ENCODE measurements at regions not wholly inside any gene's neighbourhood (a gene's known extent, or its start where the extent isn't known, plus 50 kb on each side); places are given as distances from the start of the nearest gene placed in this dataset.

- no peak for TF ChIP-seq CTCF (IDR thresholded peaks at IDR 0.05; ENCODE audit: borderline replicate concordance, insufficient read depth, low read depth, low read length)
- H3K4me3 ChIP-seq (ENCODE audit: low read depth, low read length), result no peak overlapping the region
Observed at GRCh38 chr2:140011287-140011686, 1231.1 kb upstream of the NXPH2 start.

- H3K4me3 ChIP-seq (ENCODE audit: low read depth, low read length), result no peak overlapping the region
- no peak for TF ChIP-seq CTCF (IDR thresholded peaks at IDR 0.05; ENCODE audit: borderline replicate concordance, insufficient read depth, low read depth, low read length)
Observed at GRCh38 chr2:140002110-140002509, 1221.9 kb upstream of the NXPH2 start.

- no peak overlapping the region for H3K4me3 ChIP-seq (ENCODE audit: low read depth, low read length)
- TF ChIP-seq CTCF (IDR thresholded peaks at IDR 0.05; ENCODE audit: borderline replicate concordance, insufficient read depth, low read depth, low read length), result no peak
Observed at GRCh38 chr2:139992711-139993345, 1212.6 kb upstream of the NXPH2 start.

- TF ChIP-seq CTCF (IDR thresholded peaks at IDR 0.05; ENCODE audit: borderline replicate concordance, insufficient read depth, low read depth, low read length), result no peak
- no peak overlapping the region for H3K4me3 ChIP-seq (ENCODE audit: low read depth, low read length)
Observed at GRCh38 chr2:139992078-139992477, 1211.9 kb upstream of the NXPH2 start.

- no peak overlapping the region for H3K4me3 ChIP-seq (ENCODE audit: low read depth, low read length)
- TF ChIP-seq CTCF (IDR thresholded peaks at IDR 0.05; ENCODE audit: borderline replicate concordance, insufficient read depth, low read depth, low read length), result no peak
Observed at GRCh38 chr2:139990646-139991335, 1210.6 kb upstream of the NXPH2 start.

GRCh38 chr2:139969323-139969722, 1189.1 kb upstream of the NXPH2 start:
- no peak for TF ChIP-seq CTCF (IDR thresholded peaks at IDR 0.05; ENCODE audit: borderline replicate concordance, insufficient read depth, low read depth, low read length)
- no peak overlapping the region for H3K4me3 ChIP-seq (ENCODE audit: low read depth, low read length)

- H3K4me3 ChIP-seq (ENCODE audit: low read depth, low read length), result no peak overlapping the region
- no peak for TF ChIP-seq CTCF (IDR thresholded peaks at IDR 0.05; ENCODE audit: borderline replicate concordance, insufficient read depth, low read depth, low read length)
Observed at GRCh38 chr2:139968588-139968987, 1188.4 kb upstream of the NXPH2 start.

All from GM12875 (cell line).